Astrocyte (in vitro differentiated cells and primary cell): ENCODE measurements at regions not wholly inside any gene's neighbourhood (a gene's known extent, or its start where the extent isn't known, plus 50 kb on each side); places are given as distances from the start of the nearest gene placed in this dataset.

ENCODE experiments used
- DNase-seq: peaks from one replicate; pipeline ENCODE4 v3.0.0-alpha.2; 2010; ENCODE audit warnings: low read depth
- FAIRE-seq: peaks from 2 replicates; lab custom pipeline; 2011; peaks lifted over from hg19 to GRCh38; lab: Jason Lieb, UNC
- H2AFZ ChIP-seq: 2 replicates; pipeline ENCODE4 v1.6.0; 2012; ENCODE audit warnings: low read depth, low read length, inconsistent platforms
- H3K27ac ChIP-seq: 2 replicates; pipeline ENCODE4 v1.5.1; 2011; ENCODE audit warnings: low read depth, low read length, inconsistent platforms
- H3K27me3 ChIP-seq: 2 replicates; pipeline ENCODE4 v1.6.0; 2011; ENCODE audit warnings: low read length, inconsistent platforms; ENCODE audit not compliant: insufficient read depth
- H3K36me3 ChIP-seq: 2 replicates; pipeline ENCODE4 v1.5.1; 2011; ENCODE audit warnings: low read length, inconsistent platforms; ENCODE audit not compliant: insufficient read depth
- H3K4me1 ChIP-seq: 2 replicates; pipeline ENCODE4 v1.5.1; 2011; ENCODE audit warnings: low read length, inconsistent platforms; ENCODE audit not compliant: insufficient read depth
- H3K4me2 ChIP-seq: 2 replicates; pipeline ENCODE4 v1.6.0; 2012; ENCODE audit warnings: low read length, inconsistent platforms
- H3K4me3 ChIP-seq: 2 replicates; pipeline ENCODE4 v1.5.1; 2011; ENCODE audit warnings: low read depth, mild to moderate bottlenecking, low read length, inconsistent platforms; ENCODE audit not compliant: insufficient read depth
- H3K79me2 ChIP-seq: 2 replicates; pipeline ENCODE4 v1.6.0; 2012; ENCODE audit warnings: mild to moderate bottlenecking, low read length, inconsistent platforms; ENCODE audit not compliant: insufficient read depth
- H3K9ac ChIP-seq: 2 replicates; pipeline ENCODE4 v1.6.0; 2012; ENCODE audit warnings: mild to moderate bottlenecking, low read length, inconsistent platforms
- H3K9me3 ChIP-seq: 2 replicates; pipeline ENCODE4 v1.5.1; 2012; ENCODE audit warnings: low read depth, mild to moderate bottlenecking, low read length, inconsistent platforms; ENCODE audit not compliant: insufficient read depth
- H4K20me1 ChIP-seq: 2 replicates; pipeline ENCODE4 v1.6.0; 2012; ENCODE audit warnings: low read length, inconsistent platforms; ENCODE audit not compliant: insufficient read depth
- H3K27ac Mint-ChIP-seq: one replicate; pipeline ENCODE4 v1.8.0; 2021; ENCODE audit warnings: mild to moderate bottlenecking, mixed read lengths; ENCODE audit not compliant: unreplicated experiment
- H3K27me3 Mint-ChIP-seq: one replicate; pipeline ENCODE4 v1.8.0; 2021; ENCODE audit warnings: low read depth, mixed read lengths; ENCODE audit not compliant: unreplicated experiment
- H3K36me3 Mint-ChIP-seq: one replicate; pipeline ENCODE4 v1.8.0; 2021; ENCODE audit warnings: low read depth, mixed read lengths; ENCODE audit not compliant: unreplicated experiment
- H3K4me1 Mint-ChIP-seq: one replicate; pipeline ENCODE4 v1.8.0; 2021; ENCODE audit warnings: low read depth, mixed read lengths; ENCODE audit not compliant: unreplicated experiment
- H3K4me3 Mint-ChIP-seq: one replicate; pipeline ENCODE4 v1.8.0; 2021; ENCODE audit warnings: mild to moderate bottlenecking, moderate library complexity, mixed read lengths; ENCODE audit not compliant: unreplicated experiment
- H3K9me3 Mint-ChIP-seq: one replicate; pipeline ENCODE4 v1.8.0; 2021; ENCODE audit warnings: mild to moderate bottlenecking, mixed read lengths; ENCODE audit not compliant: unreplicated experiment
- EZH2 ChIP-seq: IDR thresholded peaks from 2 replicates; pipeline ENCODE4 v1.6.1; 2012; ENCODE audit warnings: mild to moderate bottlenecking, low read length, inconsistent platforms; ENCODE audit not compliant: insufficient read depth
- TF ChIP-seq, protein P1 (sequence below): IDR thresholded peaks from 2 replicates; pipeline ENCODE4 v1.5.1; 2011; ENCODE audit warnings: low read depth, mild to moderate bottlenecking, inconsistent platforms, low read length, moderate library complexity; ENCODE audit not compliant: insufficient read depth

DNA sequence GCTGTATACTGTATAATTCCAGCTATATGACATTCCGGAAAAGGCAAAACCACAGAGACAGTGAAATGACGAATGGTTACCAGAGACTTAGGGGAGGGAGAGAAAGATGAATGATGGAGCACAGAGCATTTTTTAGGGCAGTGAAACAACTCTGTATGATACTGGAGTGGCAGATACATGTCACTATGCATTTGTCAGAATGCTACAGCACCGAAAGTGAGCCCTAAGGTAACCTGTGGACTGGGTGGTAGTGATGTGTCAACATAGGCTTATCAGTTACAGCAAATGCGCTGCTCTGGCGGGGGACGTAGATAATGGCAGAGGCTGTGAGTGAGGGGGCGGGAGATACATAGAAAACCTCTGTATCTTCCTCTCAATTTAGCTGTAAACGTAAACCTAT is 201.3 kb upstream of the SSTR4 start:
- Histone ChIP-seq H3K27me3 (no peaks in the 10 kb centered on the region), H2AFZ (no peak overlapping the region), H3K4me1 (no peaks in the 10 kb centered on the region), H3K9me3 (no peaks in the 10 kb centered on the region), H3K36me3 (no peaks in the 10 kb centered on the region), H3K27ac (no peak overlapping the region), H3K4me2 (no peak overlapping the region), H3K79me2 (no peaks in the 10 kb centered on the region), H4K20me1 (no peaks in the 10 kb centered on the region), H3K4me3 (no peak overlapping the region), H3K9ac (no peak overlapping the region)
- FAIRE-seq (no peak), DNase-seq (no peak)
- Mint-ChIP-seq H3K9me3 (no peaks in the 10 kb centered on the region), H3K36me3 (no peaks in the 10 kb centered on the region), H3K27me3 (peaks cover 4% of the 10 kb centered on the region), H3K4me1 (peaks cover 15% of the 10 kb centered on the region), H3K4me3 (no peak overlapping the region), H3K27ac (no peak overlapping the region)
- TF ChIP-seq, protein P1, sequence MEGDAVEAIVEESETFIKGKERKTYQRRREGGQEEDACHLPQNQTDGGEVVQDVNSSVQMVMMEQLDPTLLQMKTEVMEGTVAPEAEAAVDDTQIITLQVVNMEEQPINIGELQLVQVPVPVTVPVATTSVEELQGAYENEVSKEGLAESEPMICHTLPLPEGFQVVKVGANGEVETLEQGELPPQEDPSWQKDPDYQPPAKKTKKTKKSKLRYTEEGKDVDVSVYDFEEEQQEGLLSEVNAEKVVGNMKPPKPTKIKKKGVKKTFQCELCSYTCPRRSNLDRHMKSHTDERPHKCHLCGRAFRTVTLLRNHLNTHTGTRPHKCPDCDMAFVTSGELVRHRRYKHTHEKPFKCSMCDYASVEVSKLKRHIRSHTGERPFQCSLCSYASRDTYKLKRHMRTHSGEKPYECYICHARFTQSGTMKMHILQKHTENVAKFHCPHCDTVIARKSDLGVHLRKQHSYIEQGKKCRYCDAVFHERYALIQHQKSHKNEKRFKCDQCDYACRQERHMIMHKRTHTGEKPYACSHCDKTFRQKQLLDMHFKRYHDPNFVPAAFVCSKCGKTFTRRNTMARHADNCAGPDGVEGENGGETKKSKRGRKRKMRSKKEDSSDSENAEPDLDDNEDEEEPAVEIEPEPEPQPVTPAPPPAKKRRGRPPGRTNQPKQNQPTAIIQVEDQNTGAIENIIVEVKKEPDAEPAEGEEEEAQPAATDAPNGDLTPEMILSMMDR = no peak
- no peak for TF ChIP-seq EZH2

DNA sequence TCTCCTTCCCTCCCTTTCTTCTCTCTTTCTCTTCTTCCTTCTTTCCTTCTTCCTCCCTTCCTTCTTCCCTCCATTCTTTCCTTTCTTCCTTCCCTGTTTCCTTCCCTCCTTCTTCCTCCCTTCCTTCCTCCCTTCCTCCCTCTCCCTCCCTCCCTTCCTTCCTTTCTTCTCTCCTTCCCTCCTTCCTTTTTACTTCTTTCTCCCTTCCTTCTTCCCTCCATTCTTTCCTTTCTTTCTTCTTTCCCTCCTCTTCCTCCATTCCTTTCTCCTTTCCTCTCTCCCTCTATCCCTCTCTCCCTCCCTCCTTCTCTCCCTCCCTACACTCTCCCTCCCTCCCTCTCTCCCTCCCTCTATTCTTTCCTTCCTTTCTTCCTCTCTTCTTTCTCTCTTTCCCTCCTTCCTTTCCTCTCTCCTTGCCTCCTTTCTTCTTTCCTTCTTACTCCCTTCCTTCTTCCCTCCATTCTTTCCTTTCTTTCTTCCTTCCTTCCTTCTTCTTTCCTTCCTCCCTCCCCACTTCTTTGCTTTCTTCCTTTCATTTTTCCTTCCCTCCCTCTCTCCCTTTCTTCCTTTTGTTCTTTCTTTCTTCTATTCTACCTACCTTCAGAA is 200.4 kb upstream of the SSTR4 start:
- Histone ChIP-seq H3K36me3 (no peaks in the 10 kb centered on the region), H3K4me2 (no peak overlapping the region), H2AFZ (no peak overlapping the region), H3K4me3 (no peak overlapping the region), H3K27ac (no peak overlapping the region), H3K27me3 (no peaks in the 10 kb centered on the region), H3K9me3 (no peaks in the 10 kb centered on the region), H4K20me1 (no peaks in the 10 kb centered on the region), H3K79me2 (no peaks in the 10 kb centered on the region), H3K4me1 (no peaks in the 10 kb centered on the region), H3K9ac (no peak overlapping the region)
- FAIRE-seq (no peak), DNase-seq (no peak)
- no peak overlapping the region for H3K4me3 Mint-ChIP-seq
- peaks cover 15% of the 10 kb centered on the region for H3K4me1 Mint-ChIP-seq
- no peak overlapping the region for H3K27ac Mint-ChIP-seq
- H3K36me3 Mint-ChIP-seq = no peaks in the 10 kb centered on the region
- H3K9me3 Mint-ChIP-seq = no peaks in the 10 kb centered on the region
- peaks cover 3% of the 10 kb centered on the region for H3K27me3 Mint-ChIP-seq
- TF ChIP-seq EZH2 = no peak
- TF ChIP-seq, protein P1 = no peak

DNA sequence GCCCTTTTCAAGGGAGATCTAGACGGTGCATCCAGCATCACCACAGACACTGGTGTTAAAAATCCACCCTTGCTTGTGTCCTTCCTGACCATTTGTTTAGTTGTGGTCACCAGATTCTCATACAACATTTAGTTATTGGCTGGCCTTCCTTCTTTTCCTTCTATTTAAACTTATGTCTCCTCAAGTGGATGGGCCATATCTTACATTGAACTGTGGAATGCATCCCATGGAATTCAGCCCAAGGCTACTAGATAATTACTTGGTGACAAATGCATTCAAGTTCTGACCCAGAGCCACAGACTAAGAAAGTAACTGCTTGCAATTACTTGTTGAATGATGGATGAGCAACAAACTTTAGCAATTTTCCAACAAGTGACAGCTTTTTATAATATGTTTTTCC is 198.9 kb upstream of the SSTR4 start:
- TF ChIP-seq EZH2 = no peak
- TF ChIP-seq, protein P1 = no peak
- peaks cover 9% of the 10 kb centered on the region for H3K27me3 Mint-ChIP-seq
- no peak overlapping the region for H2AFZ ChIP-seq
- no peaks in the 10 kb centered on the region for H3K9me3 Mint-ChIP-seq
- no peak overlapping the region for H3K27ac ChIP-seq
- H3K4me1 ChIP-seq = no peaks in the 10 kb centered on the region
- H3K36me3 Mint-ChIP-seq = no peaks in the 10 kb centered on the region
- H3K4me3 ChIP-seq = no peak overlapping the region
- no peak overlapping the region for H3K4me3 Mint-ChIP-seq
- H3K79me2 ChIP-seq = no peaks in the 10 kb centered on the region
- H3K4me1 Mint-ChIP-seq = peaks cover 15% of the 10 kb centered on the region
- FAIRE-seq (no peak), DNase-seq (no peak)
- H4K20me1 ChIP-seq = no peaks in the 10 kb centered on the region
- no peaks in the 10 kb centered on the region for H3K36me3 ChIP-seq
- H3K4me2 ChIP-seq = no peak overlapping the region
- no peaks in the 10 kb centered on the region for H3K27me3 ChIP-seq
- H3K9me3 ChIP-seq = no peaks in the 10 kb centered on the region
- no peak overlapping the region for H3K9ac ChIP-seq
- H3K27ac Mint-ChIP-seq = no peak overlapping the region
